Uterus (tissue), 2 donors: ENCODE measurements at regions not wholly inside any gene's neighbourhood (a gene's known extent, or its start where the extent isn't known, plus 50 kb on each side); places are given as distances from the start of the nearest gene placed in this dataset.

Experiments used
- CTCF ChIP-seq, 4 experiments: fragments of 200-600 bp in 2 of 4; fragments of 450-650 bp in 2 of 4; sonication (generic) in 2 of 4; IDR thresholded peaks; one replicate each; pipeline ENCODE4 v1.5.1; 2016 to 2019; ENCODE audit warnings: antibody characterized with exemption in 4 of 4, mild to moderate bottlenecking in 2 of 4, moderate library complexity in 1 of 4
- POLR2A ChIP-seq, 2 donors: fragments of 450-650 bp; IDR thresholded peaks; one replicate each; pipeline ENCODE4 v1.6.1; 2016; ENCODE audit warnings: antibody characterized with exemption in 2 of 2, mild to moderate bottlenecking in 1 of 2, moderate library complexity in 1 of 2

GRCh38 chr6:90835596-90836212 is 248.8 kb upstream of the MAP3K7 start:
- no peak for TF ChIP-seq CTCF (IDR thresholded peaks at IDR 0.05)
- no peak for TF ChIP-seq POLR2A (IDR thresholded peaks at IDR 0.05)
